Brain microvascular endothelial cell (primary cell): ENCODE measurements at regions not wholly inside any gene's neighbourhood (a gene's known extent, or its start where the extent isn't known, plus 50 kb on each side); places are given as distances from the start of the nearest gene placed in this dataset.

ENCODE experiments used
- DNase-seq: peaks from one replicate; pipeline ENCODE4 v3.0.0-alpha.2; 2020
- H3K27ac ChIP-seq: fragments of 250-450 bp; sonication (Bioruptor Pico); 2 replicates; pipeline ENCODE4 v1.5.1; 2020; ENCODE audit warnings: mild to moderate bottlenecking, moderate library complexity
- H3K27me3 ChIP-seq: fragments of 250-450 bp; sonication (Bioruptor Pico); replicated peaks from 2 replicates; pipeline ENCODE4 v1.5.1; 2020; ENCODE audit warnings: mild to moderate bottlenecking
- H3K36me3 ChIP-seq: fragments of 250-450 bp; sonication (Bioruptor Pico); replicated peaks from 2 replicates; pipeline ENCODE4 v1.5.1; 2020; ENCODE audit warnings: mild to moderate bottlenecking
- H3K4me3 ChIP-seq: 2 replicates; pipeline ENCODE4 v1.5.1; 2011; ENCODE audit warnings: low read depth, mild to moderate bottlenecking, control low read depth, low read length, moderate library complexity
- CTCF ChIP-seq: IDR thresholded peaks from 2 replicates; pipeline ENCODE4 v1.5.1; 2011; ENCODE audit warnings: low read depth, mild to moderate bottlenecking, moderate library complexity, low read length, control low read depth, inconsistent platforms; ENCODE audit errors: missing control alignments
- in situ Hi-C: cut with HindIII; loops from 2 replicates; pipeline ENCODE4 v1.10.0; 2017; ENCODE audit warnings: low sequenced_read_pairs, low pct_ligation_motif_present

DNA sequence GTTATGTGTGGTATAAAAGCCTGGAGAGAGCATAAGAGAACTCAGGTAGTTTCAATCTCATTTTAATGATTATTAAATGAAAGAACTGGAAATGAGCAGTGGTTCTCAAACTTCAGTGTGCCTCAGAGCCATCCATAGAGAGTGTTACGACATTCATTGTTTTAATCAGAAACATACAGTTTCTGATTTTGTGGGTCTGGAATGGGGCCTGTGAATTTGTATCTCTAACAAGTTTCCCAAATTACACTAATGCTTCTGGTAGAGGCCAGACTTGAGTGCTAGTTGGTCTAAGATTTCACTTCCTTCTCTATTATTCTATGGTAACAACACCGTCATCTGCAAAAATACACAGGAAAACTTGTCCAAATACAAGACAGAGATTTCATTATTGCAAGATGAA lies 292.0 kb upstream of the NECTIN3 start:
- TF ChIP-seq CTCF = no peak
- H3K27me3 ChIP-seq = no peaks in the 10 kb centered on the region
- H3K36me3 ChIP-seq = no peaks in the 10 kb centered on the region
- in situ Hi-C loops = no loop called here
- H3K4me3 ChIP-seq = no peak overlapping the region
- DNase-seq = no peak
- H3K27ac ChIP-seq = no peak overlapping the region

DNA sequence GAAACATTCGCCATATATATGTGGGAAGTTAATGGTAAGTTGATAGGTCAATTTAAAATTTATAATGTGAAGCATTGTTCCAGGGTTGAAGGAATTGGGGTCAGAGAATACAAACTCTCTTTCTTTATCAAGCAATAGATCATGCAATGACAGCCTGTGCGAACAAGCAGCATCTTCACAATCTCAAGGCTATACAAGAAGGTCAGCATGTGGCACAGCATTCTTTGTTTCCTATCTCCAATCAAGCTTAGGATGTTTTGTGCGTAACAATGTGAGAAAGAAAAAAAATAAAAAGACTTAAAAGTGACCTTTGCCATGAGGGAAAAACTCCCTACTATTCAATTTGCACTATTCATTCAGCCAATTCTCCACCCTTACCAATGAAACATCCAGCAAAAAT lies 288.1 kb upstream of the NECTIN3 start:
- no peak for DNase-seq
- Histone ChIP-seq H3K27ac (no peak overlapping the region), H3K36me3 (no peaks in the 10 kb centered on the region), H3K27me3 (no peaks in the 10 kb centered on the region), H3K4me3 (no peak overlapping the region)
- no peak for TF ChIP-seq CTCF
- in situ Hi-C loops = no loop called here

GRCh38 chr3:110788794-110789193 lies 282.8 kb upstream of the NECTIN3 start:
- DNase-seq = no peak
- in situ Hi-C loops = no loop called here
- H3K4me3 ChIP-seq = no peak overlapping the region
- H3K27me3 ChIP-seq = no peaks in the 10 kb centered on the region
- H3K36me3 ChIP-seq = no peaks in the 10 kb centered on the region
- H3K27ac ChIP-seq = peak overlapping the region; percentile 7
- TF ChIP-seq CTCF = no peak

- peak overlapping the region; percentile 39 for H3K27ac ChIP-seq
- in situ Hi-C loops = no loop called here
- no peak overlapping the region for H3K4me3 ChIP-seq
- no peaks in the 10 kb centered on the region for H3K36me3 ChIP-seq
- peak; percentile 39 for DNase-seq
- no peaks in the 10 kb centered on the region for H3K27me3 ChIP-seq
- TF ChIP-seq CTCF = no peak
Measured at GRCh38 chr3:110789315-110789714, 282.3 kb upstream of the NECTIN3 start.

GRCh38 chr3:110790631-110791030 lies 281.0 kb upstream of the NECTIN3 start:
- H3K4me3 ChIP-seq = no peak overlapping the region
- no peak for DNase-seq
- H3K36me3 ChIP-seq = no peaks in the 10 kb centered on the region
- in situ Hi-C loops = no loop called here
- no peak for TF ChIP-seq CTCF
- H3K27ac ChIP-seq = no peak overlapping the region
- no peaks in the 10 kb centered on the region for H3K27me3 ChIP-seq

- in situ Hi-C loops = no loop called here
- H3K4me3 ChIP-seq = no peak overlapping the region
- DNase-seq = no peak
- H3K36me3 ChIP-seq = no peaks in the 10 kb centered on the region
- H3K27ac ChIP-seq = no peak overlapping the region
- TF ChIP-seq CTCF = no peak
- H3K27me3 ChIP-seq = no peaks in the 10 kb centered on the region
Measured at GRCh38 chr3:110791995-110792686, 279.5 kb upstream of the NECTIN3 start.
